ENCODE measurements at regions not wholly inside any gene's neighbourhood (a gene's known extent, or its start where the extent isn't known, plus 50 kb on each side); places are given as distances from the start of the nearest gene placed in this dataset.

GRCh38 chr5:174329738-174330137 lies 284.2 kb downstream of the NSG2 start:
- TF ChIP-seq, protein P1, sequence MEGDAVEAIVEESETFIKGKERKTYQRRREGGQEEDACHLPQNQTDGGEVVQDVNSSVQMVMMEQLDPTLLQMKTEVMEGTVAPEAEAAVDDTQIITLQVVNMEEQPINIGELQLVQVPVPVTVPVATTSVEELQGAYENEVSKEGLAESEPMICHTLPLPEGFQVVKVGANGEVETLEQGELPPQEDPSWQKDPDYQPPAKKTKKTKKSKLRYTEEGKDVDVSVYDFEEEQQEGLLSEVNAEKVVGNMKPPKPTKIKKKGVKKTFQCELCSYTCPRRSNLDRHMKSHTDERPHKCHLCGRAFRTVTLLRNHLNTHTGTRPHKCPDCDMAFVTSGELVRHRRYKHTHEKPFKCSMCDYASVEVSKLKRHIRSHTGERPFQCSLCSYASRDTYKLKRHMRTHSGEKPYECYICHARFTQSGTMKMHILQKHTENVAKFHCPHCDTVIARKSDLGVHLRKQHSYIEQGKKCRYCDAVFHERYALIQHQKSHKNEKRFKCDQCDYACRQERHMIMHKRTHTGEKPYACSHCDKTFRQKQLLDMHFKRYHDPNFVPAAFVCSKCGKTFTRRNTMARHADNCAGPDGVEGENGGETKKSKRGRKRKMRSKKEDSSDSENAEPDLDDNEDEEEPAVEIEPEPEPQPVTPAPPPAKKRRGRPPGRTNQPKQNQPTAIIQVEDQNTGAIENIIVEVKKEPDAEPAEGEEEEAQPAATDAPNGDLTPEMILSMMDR (IDR thresholded peaks at IDR 0.05), result no peak
- no peak overlapping the region for H3K4me3 ChIP-seq
- intact Hi-C loops (cut with DNase I, micrococcal nuclease), result no loop called here
- H3K36me3 ChIP-seq (ENCODE audit: low read depth), result no peaks in the 10 kb centered on the region
- no peaks in the 10 kb centered on the region for H3K9me3 ChIP-seq
- no peak for DNase-seq
- H3K4me1 ChIP-seq (ENCODE audit: low read depth), result no peaks in the 10 kb centered on the region
- ATAC-seq, result no peak

GRCh38 chr5:174335682-174336364 lies 290.3 kb downstream of the NSG2 start:
- intact Hi-C loops (cut with DNase I, micrococcal nuclease), result no loop called here
- H3K4me3 ChIP-seq, result no peak overlapping the region
- H3K4me1 ChIP-seq (ENCODE audit: low read depth), result no peaks in the 10 kb centered on the region
- H3K36me3 ChIP-seq (ENCODE audit: low read depth), result no peaks in the 10 kb centered on the region
- TF ChIP-seq, protein P1 (IDR thresholded peaks at IDR 0.05), result no peak
- H3K9me3 ChIP-seq, result no peaks in the 10 kb centered on the region
- DNase-seq (no peak), ATAC-seq (no peak)

DNA sequence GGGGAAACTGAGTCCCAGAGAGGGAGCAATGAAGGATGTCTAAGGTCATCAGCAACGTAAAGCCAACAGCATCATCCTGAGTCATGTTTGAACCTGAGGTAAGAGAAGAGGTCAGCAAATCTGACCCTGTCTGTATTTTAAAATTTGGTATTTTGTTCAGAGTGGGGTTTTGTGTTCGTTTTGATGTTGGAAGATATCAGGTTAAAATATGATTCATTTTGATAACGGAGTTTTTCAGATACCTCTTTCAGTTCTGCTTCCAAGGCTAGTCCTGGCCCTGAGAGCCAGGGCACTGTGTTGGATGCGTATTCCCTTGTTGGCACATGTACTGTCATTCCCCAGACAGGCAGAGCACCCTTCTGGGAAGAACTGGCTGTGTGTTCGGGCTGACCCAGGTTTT lies 291.0 kb downstream of the NSG2 start:
- TF ChIP-seq, protein P1 (IDR thresholded peaks at IDR 0.05), result no peak
- ATAC-seq, result no peak
- Histone ChIP-seq H3K4me1 (ENCODE audit: low read depth) (no peaks in the 10 kb centered on the region), H3K36me3 (ENCODE audit: low read depth) (no peaks in the 10 kb centered on the region), H3K9me3 (no peaks in the 10 kb centered on the region), H3K4me3 (no peak overlapping the region)
- no peak for DNase-seq
- intact Hi-C loops (cut with DNase I, micrococcal nuclease), result no loop called here

DNA sequence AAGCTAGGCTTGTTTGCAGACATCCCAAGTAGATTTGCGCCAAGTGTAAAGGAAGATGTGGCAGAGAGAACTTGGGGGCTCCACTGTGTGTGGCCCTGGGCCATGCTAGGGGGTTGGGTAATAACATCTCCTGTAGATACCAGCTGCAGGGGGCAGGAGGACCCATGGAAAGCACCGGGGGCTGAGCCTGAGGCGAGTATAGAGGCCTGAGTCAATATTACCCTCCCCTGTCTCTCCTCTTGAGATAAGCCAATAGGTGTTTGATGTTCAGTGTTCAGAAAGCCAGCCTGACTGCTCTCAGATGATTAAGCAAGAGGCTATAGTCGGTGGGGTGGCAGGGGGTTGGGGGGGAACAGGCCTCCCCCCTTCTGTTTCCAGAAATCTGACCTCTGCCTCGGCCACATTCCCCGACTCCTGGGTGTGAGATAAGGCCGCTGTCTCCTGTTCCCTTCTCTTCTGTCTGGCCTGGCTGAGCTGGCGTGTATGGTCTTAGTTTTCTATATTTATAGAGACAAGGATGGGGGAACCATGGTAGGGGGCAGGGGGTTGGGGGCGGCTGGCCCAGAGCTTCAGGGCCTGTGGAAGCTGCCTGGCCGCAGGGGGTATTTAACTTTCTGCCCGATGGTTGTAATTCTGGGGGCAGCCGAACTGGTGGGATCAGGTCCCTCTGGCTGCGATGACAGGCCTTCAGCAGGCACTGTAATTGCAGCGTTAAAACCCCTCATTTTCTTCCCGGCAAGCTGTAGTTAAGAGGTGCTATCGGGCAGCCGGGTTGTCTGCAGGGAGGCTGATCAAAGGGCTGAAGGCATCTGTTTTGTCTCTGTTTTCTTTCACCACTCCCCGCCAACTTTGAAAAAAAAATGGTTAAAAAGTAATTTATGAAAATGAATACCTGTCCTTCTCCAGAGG lies 292.0 kb downstream of the NSG2 start:
- Histone ChIP-seq H3K36me3 (ENCODE audit: low read depth) (no peaks in the 10 kb centered on the region), H3K9me3 (no peaks in the 10 kb centered on the region), H3K4me1 (ENCODE audit: low read depth) (no peaks in the 10 kb centered on the region), H3K4me3 (no peak overlapping the region)
- DNase-seq (no peak), ATAC-seq (no peak)
- TF ChIP-seq, protein P1 (IDR thresholded peaks at IDR 0.05), result no peak
- intact Hi-C loops (cut with DNase I, micrococcal nuclease), result no loop called here

DNA sequence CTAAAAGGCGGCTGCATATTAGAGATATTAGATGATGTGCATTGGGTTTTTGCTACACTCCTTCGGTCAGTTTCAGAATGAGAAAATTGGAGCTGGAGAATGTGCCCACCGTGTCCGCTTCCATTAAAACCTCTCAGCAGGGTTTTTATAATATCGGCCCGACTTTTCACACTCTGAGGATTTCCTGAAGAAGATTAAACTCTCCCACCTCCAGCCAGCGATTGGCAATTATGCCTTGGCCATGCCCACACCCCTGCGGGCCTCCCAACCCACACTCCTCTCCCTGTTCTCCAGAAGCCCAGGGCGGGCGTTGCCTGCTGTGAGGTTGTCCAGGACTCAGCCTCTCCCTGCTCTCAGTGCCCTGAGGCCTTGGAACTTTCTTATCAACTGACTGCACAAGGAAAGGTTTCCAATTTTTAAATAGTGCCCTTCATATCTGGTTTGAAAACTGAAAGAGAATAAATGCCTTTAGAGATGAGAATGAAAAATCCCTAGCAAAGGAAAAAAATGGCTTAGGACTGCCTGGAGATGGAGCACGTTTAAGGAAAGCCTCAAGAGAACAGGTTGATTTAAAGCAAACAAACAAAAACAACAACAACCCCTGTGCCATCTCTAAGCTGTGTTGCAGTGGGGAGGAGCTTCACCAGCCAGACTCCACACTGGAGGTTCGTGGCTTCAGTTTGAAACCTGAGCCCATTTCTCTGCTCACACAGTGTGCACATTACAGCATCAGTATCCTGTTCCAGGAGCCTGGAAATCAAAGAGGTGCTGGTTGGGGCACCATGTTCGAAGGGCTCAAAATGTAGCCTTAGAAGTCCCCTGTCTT lies 292.9 kb downstream of the NSG2 start:
- intact Hi-C loops (cut with DNase I, micrococcal nuclease), result no loop called here
- no peaks in the 10 kb centered on the region for H3K4me1 ChIP-seq (ENCODE audit: low read depth)
- no peaks in the 10 kb centered on the region for H3K36me3 ChIP-seq (ENCODE audit: low read depth)
- no peak for DNase-seq
- no peaks in the 10 kb centered on the region for H3K9me3 ChIP-seq
- TF ChIP-seq, protein P1 (IDR thresholded peaks at IDR 0.05), result no peak
- ATAC-seq, result no peak
- no peak overlapping the region for H3K4me3 ChIP-seq

Data from mucosa of descending colon (tissue), 3 donors.